Neural progenitor cell (in vitro differentiated cells): ENCODE measurements at regions not wholly inside any gene's neighbourhood (a gene's known extent, or its start where the extent isn't known, plus 50 kb on each side); places are given as distances from the start of the nearest gene placed in this dataset.
A peak's percentile ranks its signal among the peaks of the same experiment; 100 is the strongest.
"Not testable (repeated sequence)": the region's sequence is repeated elsewhere in the genome, so short reads cannot be mapped to it uniquely, and the experiment has no call there.

ENCODE experiments used
- DNase-seq: peaks from one replicate; pipeline ENCODE4 v3.0.0-alpha.2; 2016; ENCODE audit warnings: low spot score
- H2AFZ ChIP-seq: fragments of 200-600 bp; sonication (generic); replicated peaks from 2 replicates; pipeline ENCODE4 v1.6.1; 2016; ENCODE audit warnings: antibody characterized with exemption
- H3F3A ChIP-seq: fragments of 200-600 bp; sonication (generic); 2 replicates; pipeline ENCODE4 v1.6.1; 2016; ENCODE audit warnings: antibody characterized with exemption, low read depth
- H3K27ac ChIP-seq: fragments of 200-600 bp; sonication (generic); 2 replicates; pipeline ENCODE4 v1.5.1; 2016; ENCODE audit warnings: mild to moderate bottlenecking
- H3K27me3 ChIP-seq: fragments of 200-600 bp; sonication (generic); 2 replicates; pipeline ENCODE4 v1.6.1; 2016; ENCODE audit warnings: mild to moderate bottlenecking, moderate library complexity
- H3K36me3 ChIP-seq: fragments of 200-600 bp; sonication (generic); 2 replicates; pipeline ENCODE4 v1.5.1; 2016
- H3K4me1 ChIP-seq: fragments of 200-600 bp; sonication (generic); 2 replicates; pipeline ENCODE4 v1.6.1; 2016; ENCODE audit warnings: mixed run types
- H3K4me2 ChIP-seq: fragments of 200-600 bp; sonication (generic); 2 replicates; pipeline ENCODE4 v1.6.1; 2016
- H3K4me3 ChIP-seq: fragments of 200-600 bp; sonication (generic); 2 replicates; pipeline ENCODE4 v1.5.1; 2016
- H3K79me2 ChIP-seq: fragments of 200-600 bp; sonication (generic); 2 replicates; pipeline ENCODE4 v1.6.1; 2016; ENCODE audit warnings: low read depth
- H3K9ac ChIP-seq: fragments of 200-600 bp; sonication (generic); 2 replicates; pipeline ENCODE4 v1.6.1; 2016
- H3K9me3 ChIP-seq: fragments of 200-600 bp; sonication (generic); 2 replicates; pipeline ENCODE4 v1.5.1; 2016; ENCODE audit warnings: low read depth
- H4K20me1 ChIP-seq: fragments of 200-600 bp; sonication (generic); 2 replicates; pipeline ENCODE4 v1.6.1; 2016; ENCODE audit warnings: low read depth
- H3K27ac Mint-ChIP-seq: 3 replicates; pipeline ENCODE4 v1.8.0; 2021; ENCODE audit warnings: mixed read lengths
- H3K27me3 Mint-ChIP-seq: 2 replicates; pipeline ENCODE4 v1.8.0; 2022; ENCODE audit warnings: low read depth, mild to moderate bottlenecking, inconsistent platforms, moderate library complexity, mixed read lengths; ENCODE audit not compliant: insufficient read depth
- H3K36me3 Mint-ChIP-seq: 3 replicates; pipeline ENCODE4 v1.8.0; 2021; ENCODE audit warnings: mixed read lengths
- H3K4me1 Mint-ChIP-seq: 3 replicates; pipeline ENCODE4 v1.8.0; 2021; ENCODE audit warnings: mixed read lengths
- H3K4me3 Mint-ChIP-seq: 3 replicates; pipeline ENCODE4 v1.8.0; 2021; ENCODE audit warnings: mild to moderate bottlenecking, moderate library complexity, mixed read lengths
- H3K9me3 Mint-ChIP-seq: 3 replicates; pipeline ENCODE4 v1.8.0; 2020; ENCODE audit warnings: mixed read lengths
- CTCF ChIP-seq: fragments of 200-600 bp; sonication (generic); IDR thresholded peaks from 2 replicates; pipeline ENCODE4 v1.5.1; 2017; ENCODE audit warnings: antibody characterized with exemption, mild to moderate bottlenecking
- EZH2 ChIP-seq: fragments of 200-600 bp; sonication (generic); IDR thresholded peaks from 2 replicates; pipeline ENCODE4 v1.6.1; 2017; ENCODE audit warnings: antibody characterized with exemption, mild to moderate bottlenecking, moderate library complexity
- EZH2phosphoT487 ChIP-seq: fragments of 200-600 bp; sonication (generic); IDR thresholded peaks from 2 replicates; pipeline ENCODE4 v1.6.1; 2017; ENCODE audit warnings: antibody characterized with exemption

GRCh38 chr6:131336596-131336995 is 201.3 kb downstream of the AKAP7 start:
- H3K9me3 ChIP-seq, result no peaks in the 10 kb centered on the region
- H3K4me2 ChIP-seq, result no peak overlapping the region
- Mint-ChIP-seq H3K36me3 (no peaks in the 10 kb centered on the region), H3K27me3 (no peaks in the 10 kb centered on the region), H3K4me3 (no peak overlapping the region), H3K27ac (no peak overlapping the region), H3K4me1 (peaks cover 9% of the 10 kb centered on the region), H3K9me3 (no peaks in the 10 kb centered on the region)
- H3K36me3 ChIP-seq, result no peaks in the 10 kb centered on the region
- TF ChIP-seq EZH2 (no peak), EZH2phosphoT487 (no peak)
- H3K79me2 ChIP-seq, result no peaks in the 10 kb centered on the region
- H3K4me3 ChIP-seq, result no peak overlapping the region
- H3K27me3 ChIP-seq, result no peaks in the 10 kb centered on the region
- no peak overlapping the region for H3K9ac ChIP-seq
- H3K4me1 ChIP-seq, result no peaks in the 10 kb centered on the region
- DNase-seq, result peak; percentile 27
- H4K20me1 ChIP-seq, result no peaks in the 10 kb centered on the region
- no peak overlapping the region for H2AFZ ChIP-seq
- H3F3A ChIP-seq, result no peaks in the 10 kb centered on the region
- no peak overlapping the region for H3K27ac ChIP-seq

GRCh38 chr6:131346896-131347295 is 211.6 kb downstream of the AKAP7 start:
- not testable (repeated sequence) for H3K9me3 ChIP-seq, H3K27ac ChIP-seq, H3K4me2 ChIP-seq, H3K4me3 ChIP-seq, H2AFZ ChIP-seq, H3K27me3 ChIP-seq, H3K4me1 Mint-ChIP-seq, H3K36me3 Mint-ChIP-seq, DNase-seq, H3K9ac ChIP-seq, H3K9me3 Mint-ChIP-seq, H3K27ac Mint-ChIP-seq, H3K4me1 ChIP-seq, H3K36me3 ChIP-seq, H4K20me1 ChIP-seq, H3K79me2 ChIP-seq, H3K4me3 Mint-ChIP-seq, H3F3A ChIP-seq, H3K27me3 Mint-ChIP-seq

GRCh38 chr6:131348572-131348971 is 213.3 kb downstream of the AKAP7 start:
- no peaks in the 10 kb centered on the region for H3K9me3 Mint-ChIP-seq
- H3K4me1 Mint-ChIP-seq, result peaks cover 9% of the 10 kb centered on the region
- DNase-seq, result peak; percentile 20
- H3K27ac Mint-ChIP-seq, result peak overlapping the region; percentile 40
- no peak for TF ChIP-seq EZH2phosphoT487
- TF ChIP-seq CTCF, result no peak
- TF ChIP-seq EZH2, result no peak
- H3K27ac ChIP-seq, result no peak overlapping the region
- no peaks in the 10 kb centered on the region for H3K9me3 ChIP-seq
- no peaks in the 10 kb centered on the region for H3F3A ChIP-seq
- no peaks in the 10 kb centered on the region for H4K20me1 ChIP-seq
- H3K79me2 ChIP-seq, result no peaks in the 10 kb centered on the region
- H3K27me3 ChIP-seq, result no peaks in the 10 kb centered on the region
- H3K27me3 Mint-ChIP-seq, result no peaks in the 10 kb centered on the region
- H2AFZ ChIP-seq, result peak overlapping the region; percentile 11
- no peaks in the 10 kb centered on the region for H3K36me3 ChIP-seq
- peaks cover 5% of the 10 kb centered on the region for H3K4me1 ChIP-seq
- H3K4me3 ChIP-seq, result no peak overlapping the region
- no peak overlapping the region for H3K4me3 Mint-ChIP-seq
- H3K9ac ChIP-seq, result no peak overlapping the region
- H3K4me2 ChIP-seq, result peak overlapping the region; percentile 23
- H3K36me3 Mint-ChIP-seq, result no peaks in the 10 kb centered on the region

- no peak overlapping the region for H3K27ac ChIP-seq
- H3K36me3 ChIP-seq, result no peaks in the 10 kb centered on the region
- H3K9ac ChIP-seq, result no peak overlapping the region
- no peak overlapping the region for H3K4me3 Mint-ChIP-seq
- no peaks in the 10 kb centered on the region for H3K27me3 Mint-ChIP-seq
- H3K79me2 ChIP-seq, result no peaks in the 10 kb centered on the region
- no peak for TF ChIP-seq EZH2phosphoT487
- TF ChIP-seq CTCF, result no peak
- TF ChIP-seq EZH2, result no peak
- H3K4me2 ChIP-seq, result no peak overlapping the region
- no peaks in the 10 kb centered on the region for H3K36me3 Mint-ChIP-seq
- H3K9me3 ChIP-seq, result no peaks in the 10 kb centered on the region
- H3F3A ChIP-seq, result no peaks in the 10 kb centered on the region
- H4K20me1 ChIP-seq, result no peaks in the 10 kb centered on the region
- H3K9me3 Mint-ChIP-seq, result no peaks in the 10 kb centered on the region
- no peak for DNase-seq
- H3K4me1 ChIP-seq, result peaks cover 5% of the 10 kb centered on the region
- H3K27ac Mint-ChIP-seq, result no peak overlapping the region
- peaks cover 9% of the 10 kb centered on the region for H3K4me1 Mint-ChIP-seq
- H3K4me3 ChIP-seq, result no peak overlapping the region
- H2AFZ ChIP-seq, result no peak overlapping the region
- no peaks in the 10 kb centered on the region for H3K27me3 ChIP-seq
Observed at GRCh38 chr6:131349199-131349598, 213.9 kb downstream of the AKAP7 start.
